Stimulated activated memory B cell treated with anti-CD40 and anti-IgM and Interleukin-4, amounts not matched to agents 10 μg/mL and 1 μg/mL and 100 μg/mL, for 72 hours (primary cell): ENCODE measurements at regions not wholly inside any gene's neighbourhood (a gene's known extent, or its start where the extent isn't known, plus 50 kb on each side); places are given as distances from the start of the nearest gene placed in this dataset.

Source experiments
- ATAC-seq: fragments of 150-1000 bp; cut with Tn5 transposase; 2 replicates; pipeline ENCODE4 v1.10.0; 2021
- H3K27ac Mint-ChIP-seq: one replicate; pipeline ENCODE4 v1.8.0; 2022; ENCODE audit warnings: mild to moderate bottlenecking, mixed read lengths
- H3K27me3 Mint-ChIP-seq: one replicate; pipeline ENCODE4 v1.8.0; 2022; ENCODE audit warnings: mixed read lengths
- H3K36me3 Mint-ChIP-seq: one replicate; pipeline ENCODE4 v1.8.0; 2022; ENCODE audit warnings: mixed read lengths
- H3K4me1 Mint-ChIP-seq: one replicate; pipeline ENCODE4 v1.8.0; 2022; ENCODE audit warnings: mixed read lengths
- H3K4me3 Mint-ChIP-seq: one replicate; pipeline ENCODE4 v1.8.0; 2022; ENCODE audit warnings: mild to moderate bottlenecking, moderate library complexity, mixed read lengths
- H3K9me3 Mint-ChIP-seq: one replicate; pipeline ENCODE4 v1.8.0; 2022; ENCODE audit warnings: mixed read lengths

GRCh38 chr6:168724669-168725570, 283.9 kb downstream of the SMOC2 start:
- H3K9me3 Mint-ChIP-seq, result no peaks in the 10 kb centered on the region
- no peak overlapping the region for H3K4me3 Mint-ChIP-seq
- no peaks in the 10 kb centered on the region for H3K27me3 Mint-ChIP-seq
- no peak overlapping the region for H3K27ac Mint-ChIP-seq
- no peaks in the 10 kb centered on the region for H3K4me1 Mint-ChIP-seq
- no peak for ATAC-seq
- no peaks in the 10 kb centered on the region for H3K36me3 Mint-ChIP-seq

GRCh38 chr6:168724033-168724432, 283.0 kb downstream of the SMOC2 start:
- Mint-ChIP-seq H3K4me1 (no peaks in the 10 kb centered on the region), H3K36me3 (no peaks in the 10 kb centered on the region), H3K27ac (no peak overlapping the region), H3K9me3 (no peaks in the 10 kb centered on the region), H3K27me3 (no peaks in the 10 kb centered on the region), H3K4me3 (no peak overlapping the region)
- no peak for ATAC-seq

DNA sequence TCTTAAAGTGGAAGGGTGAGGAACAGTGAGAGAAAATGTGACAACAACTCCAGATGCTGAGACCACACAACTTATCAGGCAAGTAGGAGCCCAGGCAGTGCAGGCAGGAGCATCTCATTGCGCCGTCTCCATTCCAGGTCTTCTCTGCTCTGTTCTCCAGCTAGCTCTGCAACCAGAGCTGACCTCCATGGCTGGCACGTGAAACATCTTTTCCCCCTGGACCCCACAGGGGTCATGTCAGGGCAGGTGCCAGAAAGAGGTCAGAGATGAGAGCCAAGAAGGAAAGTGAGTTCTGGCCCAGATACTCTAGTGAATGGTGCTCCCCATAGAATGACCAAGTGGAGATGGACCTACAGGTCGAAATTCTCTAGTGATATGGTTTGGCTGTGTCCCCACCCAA, 281.4 kb downstream of the SMOC2 start:
- H3K9me3 Mint-ChIP-seq, result no peaks in the 10 kb centered on the region
- no peaks in the 10 kb centered on the region for H3K36me3 Mint-ChIP-seq
- no peak for ATAC-seq

DNA sequence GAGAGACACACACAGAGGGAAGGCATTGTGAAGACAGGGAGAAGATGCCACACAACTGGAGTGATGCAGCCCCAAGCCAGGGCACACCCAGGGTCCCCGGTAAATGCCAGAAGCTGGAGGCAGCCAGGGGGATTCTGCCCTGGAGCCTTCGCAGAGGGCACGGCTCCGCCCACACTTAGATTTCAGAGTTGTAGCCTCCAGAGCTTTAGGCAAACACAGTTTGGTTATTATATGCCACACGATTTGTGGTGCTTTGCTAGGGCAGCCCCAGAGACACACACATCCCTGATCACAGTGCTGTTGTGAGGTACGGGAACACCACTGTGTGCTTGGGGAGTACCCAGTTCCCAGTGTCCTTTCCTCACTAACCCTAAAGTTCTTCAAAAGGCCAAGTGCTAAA, 280.6 kb downstream of the SMOC2 start:
- Mint-ChIP-seq H3K4me1 (no peaks in the 10 kb centered on the region), H3K9me3 (no peaks in the 10 kb centered on the region), H3K27ac (no peak overlapping the region), H3K36me3 (no peaks in the 10 kb centered on the region), H3K4me3 (no peak overlapping the region), H3K27me3 (no peaks in the 10 kb centered on the region)
- no peak for ATAC-seq

More for the DNA sequence above, 281.4 kb downstream of the SMOC2 start:
- no peaks in the 10 kb centered on the region for H3K4me1 Mint-ChIP-seq
- H3K4me3 Mint-ChIP-seq, result no peak overlapping the region
- no peak overlapping the region for H3K27ac Mint-ChIP-seq
- H3K27me3 Mint-ChIP-seq, result no peaks in the 10 kb centered on the region

GRCh38 chr6:168719901-168720300, 278.9 kb downstream of the SMOC2 start:
- H3K9me3 Mint-ChIP-seq, result no peaks in the 10 kb centered on the region
- H3K4me3 Mint-ChIP-seq, result no peak overlapping the region
- H3K36me3 Mint-ChIP-seq, result no peaks in the 10 kb centered on the region
- ATAC-seq, result no peak
- H3K27me3 Mint-ChIP-seq, result no peaks in the 10 kb centered on the region
- H3K27ac Mint-ChIP-seq, result no peak overlapping the region
- no peaks in the 10 kb centered on the region for H3K4me1 Mint-ChIP-seq

DNA sequence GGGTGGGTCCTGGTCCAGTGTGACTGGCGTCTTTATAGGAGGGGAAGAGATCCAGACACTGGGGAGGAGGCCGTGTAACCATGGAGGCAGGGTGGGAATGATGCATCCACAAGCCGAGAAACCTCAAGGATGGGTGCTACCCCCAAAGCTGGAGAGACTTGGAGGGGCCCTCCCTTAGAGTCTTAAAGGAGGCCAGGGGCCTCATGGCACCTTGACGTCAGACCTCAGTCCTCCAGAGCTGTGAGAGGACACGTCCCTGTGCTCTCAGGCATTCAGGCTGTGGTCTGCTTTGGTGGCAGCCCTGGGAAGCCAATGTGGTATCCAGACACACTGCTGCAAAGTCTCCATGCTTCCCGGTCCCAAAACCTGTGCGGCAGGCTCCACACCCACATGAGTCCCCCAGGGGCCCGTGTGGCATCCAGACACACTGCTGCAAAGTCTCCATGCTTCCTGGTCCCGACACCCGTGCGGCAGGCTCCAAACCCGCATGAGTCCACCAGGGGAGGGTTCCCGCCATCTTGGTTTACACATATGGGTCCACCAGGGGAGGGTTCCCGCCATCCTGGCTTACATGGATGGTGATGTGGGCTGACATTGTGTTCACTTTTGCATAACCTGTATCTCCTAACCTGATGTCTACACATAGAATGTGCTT, 278.0 kb downstream of the SMOC2 start:
- no peak overlapping the region for H3K27ac Mint-ChIP-seq
- H3K27me3 Mint-ChIP-seq, result no peaks in the 10 kb centered on the region
- H3K4me3 Mint-ChIP-seq, result no peak overlapping the region
- H3K36me3 Mint-ChIP-seq, result no peaks in the 10 kb centered on the region
- H3K9me3 Mint-ChIP-seq, result no peaks in the 10 kb centered on the region
- no peaks in the 10 kb centered on the region for H3K4me1 Mint-ChIP-seq
- no peak for ATAC-seq
